GM18868 (cell line): ENCODE measurements at regions not wholly inside any gene's neighbourhood (a gene's known extent, or its start where the extent isn't known, plus 50 kb on each side); places are given as distances from the start of the nearest gene placed in this dataset.
"Not testable (repeated sequence)": the region's sequence is repeated elsewhere in the genome, so short reads cannot be mapped to it uniquely, and the experiment has no call there.

Source experiments
- ATAC-seq: cut with Tn5 transposase; IDR thresholded peaks from one replicate; pipeline ENCODE4 v1.9.1; 2021; ENCODE audit warnings: mild to moderate bottlenecking, moderate library complexity; ENCODE audit not compliant: unreplicated experiment

- ATAC-seq: no peak
Measured at GRCh38 chr1:72462186-72462905, 180.0 kb upstream of the NEGR1 start.

GRCh38 chr1:72442262-72442661, 159.9 kb upstream of the NEGR1 start:
- ATAC-seq: no peak

- no peak for ATAC-seq
Measured at GRCh38 chr1:72439036-72439435, 156.7 kb upstream of the NEGR1 start.

GRCh38 chr1:72438270-72438669, 155.9 kb upstream of the NEGR1 start:
- ATAC-seq: no peak

- ATAC-seq: peak; percentile 69
Measured at GRCh38 chr1:72435025-72435424, 152.7 kb upstream of the NEGR1 start.

- peak; percentile 2 for ATAC-seq
Measured at GRCh38 chr1:72434070-72434469, 151.7 kb upstream of the NEGR1 start.

GRCh38 chr1:72433591-72433990, 151.3 kb upstream of the NEGR1 start:
- peak; percentile 76 for ATAC-seq

- ATAC-seq: peak; percentile 41
Measured at GRCh38 chr1:72432645-72433267, 150.4 kb upstream of the NEGR1 start.

GRCh38 chr1:72431810-72432209, 149.5 kb upstream of the NEGR1 start:
- no peak for ATAC-seq

GRCh38 chr1:72428276-72428675, 145.9 kb upstream of the NEGR1 start:
- ATAC-seq: not testable (repeated sequence)

GRCh38 chr1:72419229-72419628, 136.9 kb upstream of the NEGR1 start:
- no peak for ATAC-seq

GRCh38 chr1:72412286-72412685, 129.9 kb upstream of the NEGR1 start:
- ATAC-seq: no peak

GRCh38 chr1:72399807-72400206, 117.5 kb upstream of the NEGR1 start:
- no peak for ATAC-seq

GRCh38 chr1:72397786-72398185, 115.4 kb upstream of the NEGR1 start:
- ATAC-seq: no peak

- ATAC-seq: no peak
Measured at GRCh38 chr1:72394457-72394856, 112.1 kb upstream of the NEGR1 start.

GRCh38 chr1:72379072-72379471, 96.7 kb upstream of the NEGR1 start:
- ATAC-seq: no peak

GRCh38 chr1:72375226-72375625, 92.9 kb upstream of the NEGR1 start:
- no peak for ATAC-seq

GRCh38 chr1:72371259-72372035, 89.1 kb upstream of the NEGR1 start:
- ATAC-seq: no peak

GRCh38 chr1:72370836-72371235, 88.5 kb upstream of the NEGR1 start:
- ATAC-seq: not testable (repeated sequence)

- ATAC-seq: no peak
Measured at GRCh38 chr1:72369069-72369757, 86.9 kb upstream of the NEGR1 start.

GRCh38 chr1:72366466-72366865, 84.1 kb upstream of the NEGR1 start:
- ATAC-seq: no peak
